Large intestine (tissue), 3 donors: ENCODE measurements at regions not wholly inside any gene's neighbourhood (a gene's known extent, or its start where the extent isn't known, plus 50 kb on each side); places are given as distances from the start of the nearest gene placed in this dataset.

Experiments used
- DNase-seq, 2 donors: peaks; one replicate each; pipeline versions ENCODE4 v3.0.0 to v3.0.0-alpha.2; 2013
- H3K27ac ChIP-seq: one replicate; pipeline ENCODE4 v1.5.1; 2013; ENCODE audit warnings: low read length
- H3K27me3 ChIP-seq: 2 replicates; pipeline ENCODE4 v1.6.1; 2013; ENCODE audit warnings: low read length; ENCODE audit not compliant: control insufficient read depth, insufficient read depth
- H3K36me3 ChIP-seq: 2 replicates; pipeline ENCODE4 v1.6.1; 2013; ENCODE audit warnings: low read length; ENCODE audit not compliant: control insufficient read depth, insufficient read depth
- H3K4me1 ChIP-seq: one replicate; pipeline ENCODE4 v1.6.1; 2013; ENCODE audit warnings: low read length; ENCODE audit not compliant: control insufficient read depth, insufficient read depth
- H3K4me3 ChIP-seq: one replicate; pipeline ENCODE4 v1.5.1; 2013; ENCODE audit warnings: low read length
- H3K9me3 ChIP-seq: one replicate; pipeline ENCODE4 v1.6.1; 2013; ENCODE audit warnings: mild to moderate bottlenecking, low read depth, low read length, moderate library complexity; ENCODE audit not compliant: control insufficient read depth
- WGBS: methylation state at CpG from one replicate; pipeline ENCODE4 v1.1.5; 2013; ENCODE audit warnings: low lambda C conversion rate; ENCODE audit not compliant: insufficient coverage; 5-methylcytosine and 5-hydroxymethylcytosine counted together

DNA sequence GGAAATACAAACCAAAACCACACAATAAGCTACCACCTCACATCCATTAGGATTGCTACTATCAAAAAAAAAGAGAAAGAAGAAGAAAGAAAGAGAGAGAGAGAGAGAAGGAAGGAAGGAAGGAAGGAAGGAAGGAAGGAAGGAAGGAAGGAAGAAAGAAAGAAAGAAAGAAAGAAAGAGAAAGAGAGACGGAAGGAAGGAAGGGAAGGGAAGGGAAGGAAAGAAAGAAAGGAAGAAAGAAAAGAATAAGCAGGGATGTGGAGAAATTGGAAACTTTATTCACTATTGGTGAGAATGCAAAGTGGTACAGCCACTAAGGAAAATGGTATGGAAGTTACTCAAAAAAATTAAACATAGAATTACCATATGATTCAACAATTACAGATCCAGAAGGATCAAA, 159.9 kb downstream of the ID4 start:
- Histone ChIP-seq H3K27ac (no peak overlapping the region), H3K4me3 (no peak overlapping the region), H3K9me3 (no peaks in the 10 kb centered on the region), H3K4me1 (no peaks in the 10 kb centered on the region), H3K27me3 (no peaks in the 10 kb centered on the region), H3K36me3 (no peaks in the 10 kb centered on the region)
- DNase-seq: no peak
- WGBS: 90% methylated on average over 1 of the region's 1 CpG

DNA sequence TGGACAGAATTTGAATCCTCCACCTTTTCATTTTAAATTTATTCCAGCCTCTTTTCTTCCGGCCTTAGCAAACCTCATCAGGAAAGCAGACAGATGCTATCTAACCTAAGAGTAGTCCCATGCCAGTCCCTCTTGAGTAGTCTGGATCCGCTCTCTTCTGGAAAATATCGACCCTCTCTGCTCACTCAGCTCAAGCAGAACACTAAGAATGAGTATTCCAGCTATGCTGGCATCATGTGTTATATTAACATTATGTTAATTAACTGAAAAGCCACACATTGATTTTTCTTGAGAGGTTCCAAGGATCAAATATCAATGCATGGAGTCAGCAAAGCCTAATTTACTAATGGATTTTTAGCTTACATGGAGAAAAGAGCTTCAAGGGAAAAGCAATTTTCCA, 161.4 kb downstream of the ID4 start:
- no CpG with 5 or more reads among the region's 3 CpGs for WGBS
- no peak overlapping the region for H3K4me3 ChIP-seq
- H3K36me3 ChIP-seq: no peaks in the 10 kb centered on the region
- H3K27me3 ChIP-seq: no peaks in the 10 kb centered on the region
- H3K9me3 ChIP-seq: no peaks in the 10 kb centered on the region
- H3K27ac ChIP-seq: no peak overlapping the region
- DNase-seq: no peak
- H3K4me1 ChIP-seq: no peaks in the 10 kb centered on the region

DNA sequence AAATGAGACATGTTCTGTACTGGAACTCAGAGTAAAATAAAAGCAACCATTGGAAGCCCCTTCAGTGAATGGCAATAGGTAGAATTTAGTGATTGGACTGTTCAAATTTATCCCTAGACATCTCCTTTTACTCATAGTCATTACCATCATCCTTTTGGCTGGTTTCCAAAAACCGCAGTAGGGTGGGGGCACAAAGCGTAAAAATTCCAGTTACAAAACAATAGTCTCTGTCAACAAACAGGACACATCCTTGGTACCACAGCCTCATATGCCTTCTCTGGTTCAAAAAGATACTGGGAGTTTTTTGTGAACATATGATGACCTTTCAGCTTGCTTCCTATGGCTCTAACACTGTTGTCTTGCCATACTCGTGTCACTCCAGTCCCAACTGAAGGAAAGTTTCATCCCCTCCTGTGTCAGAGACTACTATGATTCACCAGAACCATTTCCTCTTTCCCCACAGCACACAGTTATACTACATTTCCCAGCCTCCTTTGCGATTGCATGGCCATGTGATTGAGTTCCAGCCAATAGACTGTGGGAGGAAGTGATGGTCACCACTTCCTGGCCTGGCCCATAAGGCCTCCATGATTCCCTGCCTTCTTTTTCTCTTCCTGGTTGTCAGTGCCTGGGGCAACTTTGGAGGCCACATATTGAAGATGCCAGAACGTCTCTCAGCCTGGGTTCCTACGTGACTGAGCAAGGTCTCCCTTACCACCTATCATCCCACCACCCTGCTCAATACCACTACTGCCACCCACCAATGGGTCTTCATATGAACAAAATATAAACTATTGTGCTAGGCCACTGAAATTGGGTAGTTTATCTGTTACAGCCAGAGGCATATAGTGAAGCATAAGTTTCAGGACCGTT, 162.4 kb downstream of the ID4 start:
- no peak for DNase-seq
- Histone ChIP-seq H3K9me3 (no peaks in the 10 kb centered on the region), H3K4me1 (no peaks in the 10 kb centered on the region), H3K27me3 (no peaks in the 10 kb centered on the region), H3K4me3 (no peak overlapping the region), H3K27ac (no peak overlapping the region), H3K36me3 (no peaks in the 10 kb centered on the region)
- 82% methylated on average over 4 of the region's 7 CpGs for WGBS

DNA sequence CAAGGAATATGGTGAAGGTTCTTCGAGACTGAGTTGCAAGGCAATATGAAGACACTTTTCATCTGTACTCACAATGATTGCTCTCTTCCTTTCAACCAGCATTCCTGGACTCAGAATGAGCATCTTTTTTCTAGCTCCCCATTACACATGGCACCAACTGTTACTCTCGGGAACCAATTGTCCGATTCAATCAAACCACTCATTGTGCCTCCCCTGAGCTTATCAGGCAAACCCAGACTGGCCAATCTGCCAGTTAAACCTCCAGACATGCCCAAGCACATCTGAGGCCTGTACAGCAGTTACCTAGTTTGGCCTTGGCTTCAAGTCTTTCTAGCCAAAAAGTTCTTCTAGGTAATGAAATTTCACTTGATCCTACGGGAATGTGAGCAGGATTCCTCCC, 164.1 kb downstream of the ID4 start:
- no peak for DNase-seq
- WGBS: no CpG with 5 or more reads among the region's 4 CpGs
- H3K4me1 ChIP-seq: no peaks in the 10 kb centered on the region
- no peaks in the 10 kb centered on the region for H3K27me3 ChIP-seq
- H3K9me3 ChIP-seq: no peaks in the 10 kb centered on the region
- H3K4me3 ChIP-seq: no peak overlapping the region
- H3K36me3 ChIP-seq: no peaks in the 10 kb centered on the region
- no peak overlapping the region for H3K27ac ChIP-seq

DNA sequence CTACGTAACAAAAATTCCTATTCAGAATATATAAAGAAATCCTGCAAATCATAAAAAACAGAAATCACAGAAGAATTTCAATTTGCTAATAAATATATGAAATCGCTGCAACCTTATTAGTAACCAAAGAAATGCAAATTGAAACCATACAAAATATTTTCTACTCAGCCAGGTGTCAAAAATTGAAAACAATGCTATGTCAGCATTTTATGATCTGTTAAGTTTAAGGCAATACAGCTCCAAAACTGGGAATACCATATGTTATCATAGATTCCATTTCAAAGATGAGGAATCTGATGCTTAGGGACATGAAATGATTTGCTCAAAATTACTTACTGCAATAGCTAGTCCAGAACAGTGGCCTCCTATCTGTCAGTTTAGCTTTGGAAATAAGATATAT, 168.9 kb downstream of the ID4 start:
- Histone ChIP-seq H3K36me3 (no peaks in the 10 kb centered on the region), H3K4me3 (no peak overlapping the region), H3K4me1 (no peaks in the 10 kb centered on the region), H3K27me3 (peaks cover 3% of the 10 kb centered on the region), H3K27ac (no peak overlapping the region), H3K9me3 (no peaks in the 10 kb centered on the region)
- DNase-seq: no peak
- WGBS: 94% methylated on average over 2 of the region's 2 CpGs

DNA sequence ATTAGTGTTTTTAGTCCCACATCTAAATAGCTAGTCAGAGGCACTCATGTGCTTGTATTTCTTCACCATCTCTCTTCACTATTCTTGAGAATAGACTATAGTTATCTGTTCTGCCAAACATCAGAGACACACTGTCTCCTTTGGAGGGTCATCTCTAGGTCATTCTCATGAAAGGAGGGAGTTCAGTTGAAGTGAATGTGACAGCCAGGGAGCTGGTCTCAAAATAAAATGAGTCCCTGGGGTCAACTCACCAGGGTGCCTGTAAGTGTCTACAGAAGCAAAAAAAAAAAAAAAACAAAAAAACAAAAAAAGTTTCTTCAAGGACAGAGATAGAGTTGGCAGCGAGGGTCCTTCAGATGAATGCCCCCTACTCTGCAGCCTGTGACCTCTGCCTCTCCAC, 171.0 kb downstream of the ID4 start:
- no peak for DNase-seq
- Histone ChIP-seq H3K4me3 (no peak overlapping the region), H3K4me1 (no peaks in the 10 kb centered on the region), H3K27ac (no peak overlapping the region), H3K27me3 (peaks cover 3% of the 10 kb centered on the region), H3K9me3 (no peaks in the 10 kb centered on the region), H3K36me3 (no peaks in the 10 kb centered on the region)
- no CpG with 5 or more reads among the region's 1 CpG for WGBS

DNA sequence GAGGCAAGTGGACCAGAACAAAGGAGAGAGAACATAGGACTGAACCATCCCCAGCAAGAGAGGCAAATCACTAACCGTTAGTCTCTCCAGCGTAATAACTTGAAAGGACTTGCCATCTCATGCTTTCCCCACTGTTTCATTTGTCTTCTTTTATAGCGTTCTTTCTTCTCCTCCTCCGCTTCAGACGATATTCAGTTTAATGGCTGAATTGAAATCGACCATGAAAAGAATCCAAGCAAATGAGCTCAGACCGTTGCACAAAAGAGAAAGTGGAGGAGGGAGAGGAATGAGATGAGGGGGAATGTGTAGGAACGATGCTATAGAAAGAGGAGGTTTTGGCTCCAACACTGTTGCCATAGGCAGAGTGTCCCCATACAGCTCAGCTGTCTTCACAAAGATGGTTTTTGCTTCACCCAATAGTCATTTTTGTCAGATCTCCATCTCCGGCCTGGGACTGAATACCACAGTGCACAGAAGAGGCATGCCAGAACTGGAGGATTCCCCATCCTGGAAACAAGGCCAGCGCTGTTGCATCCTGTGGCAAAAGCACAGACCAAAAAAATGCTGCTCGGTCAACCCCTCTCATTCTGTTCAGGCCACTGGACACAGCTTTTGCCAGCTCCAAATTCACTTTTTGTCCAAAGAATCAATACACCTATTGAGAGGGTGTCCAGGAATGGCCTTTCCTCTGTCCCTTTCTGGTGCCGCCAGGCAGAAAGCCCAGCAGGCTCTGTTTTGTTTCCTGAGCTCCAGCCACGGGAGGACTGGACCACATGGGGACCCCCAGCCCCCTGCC, 176.1 kb downstream of the ID4 start:
- no peak overlapping the region for H3K27ac ChIP-seq
- no peak for DNase-seq
- peaks cover 3% of the 10 kb centered on the region for H3K27me3 ChIP-seq
- H3K4me1 ChIP-seq: no peaks in the 10 kb centered on the region
- H3K4me3 ChIP-seq: no peak overlapping the region
- H3K36me3 ChIP-seq: no peaks in the 10 kb centered on the region
- 92% methylated on average over 5 of the region's 13 CpGs for WGBS
- no peaks in the 10 kb centered on the region for H3K9me3 ChIP-seq

DNA sequence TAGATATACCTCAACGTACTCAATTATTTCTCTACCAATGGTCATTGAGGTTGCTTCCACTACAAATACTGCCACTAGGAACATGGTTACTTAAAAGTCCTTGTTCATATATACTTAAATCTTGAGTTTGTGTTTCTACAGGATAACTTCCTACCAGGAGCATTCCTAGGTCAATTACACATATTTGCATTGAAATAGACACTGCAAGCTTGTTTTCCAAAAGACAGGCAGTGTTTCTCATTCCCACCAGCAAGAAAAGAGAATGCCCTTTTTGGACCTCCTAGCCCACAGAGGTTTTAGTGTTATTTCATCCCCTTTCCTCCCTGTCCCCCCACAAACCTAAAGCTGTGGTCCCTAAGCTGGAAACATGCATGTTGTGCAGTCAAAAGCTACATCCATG, 177.3 kb downstream of the ID4 start:
- H3K27ac ChIP-seq: no peak overlapping the region
- peaks cover 3% of the 10 kb centered on the region for H3K27me3 ChIP-seq
- 86% methylated on average over 1 of the region's 1 CpG for WGBS
- H3K4me1 ChIP-seq: no peaks in the 10 kb centered on the region
- H3K9me3 ChIP-seq: no peaks in the 10 kb centered on the region
- H3K4me3 ChIP-seq: no peak overlapping the region
- no peaks in the 10 kb centered on the region for H3K36me3 ChIP-seq
- DNase-seq: no peak

DNA sequence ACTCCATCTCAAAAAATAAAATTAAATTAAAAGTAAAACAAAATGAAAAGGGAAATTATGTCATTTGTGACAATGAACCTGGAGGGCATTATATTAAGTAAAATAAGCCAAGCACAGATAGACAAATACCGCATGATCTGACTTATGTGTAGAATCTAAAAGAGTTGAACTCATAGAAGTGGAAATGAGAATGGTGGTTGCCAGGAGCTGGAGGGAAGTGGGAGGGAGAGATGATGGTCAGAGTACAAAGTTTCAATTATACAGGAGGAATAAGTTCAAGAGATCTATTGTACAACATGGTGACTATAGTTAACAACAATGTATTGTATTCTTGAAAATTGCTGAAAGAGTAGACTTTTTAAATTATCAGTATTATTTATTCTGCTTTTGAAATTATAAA, 183.4 kb downstream of the ID4 start:
- Histone ChIP-seq H3K36me3 (no peaks in the 10 kb centered on the region), H3K4me3 (no peak overlapping the region), H3K4me1 (no peaks in the 10 kb centered on the region), H3K9me3 (no peaks in the 10 kb centered on the region), H3K27ac (no peak overlapping the region), H3K27me3 (no peaks in the 10 kb centered on the region)
- WGBS: no CpG with 5 or more reads among the region's 1 CpG
- DNase-seq: no peak

DNA sequence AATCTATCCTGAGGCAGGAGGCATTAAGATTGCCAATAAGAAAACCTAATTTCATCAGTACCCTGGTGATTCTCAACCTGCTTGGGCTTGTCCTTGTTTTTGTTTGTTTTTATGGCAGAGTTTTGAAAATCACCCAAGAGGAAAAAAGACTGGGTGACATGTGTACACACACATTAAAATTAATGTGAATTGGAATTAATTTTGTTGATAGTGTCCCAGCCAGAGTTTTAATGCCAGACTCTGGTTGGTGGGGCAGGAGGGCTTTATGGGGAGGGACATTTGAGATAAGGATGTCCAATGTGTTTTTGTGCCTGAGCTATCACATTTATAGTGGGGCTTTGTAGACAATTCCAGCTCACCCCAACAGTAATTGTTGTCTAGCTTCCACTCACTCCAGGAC, 184.6 kb downstream of the ID4 start:
- Histone ChIP-seq H3K36me3 (no peaks in the 10 kb centered on the region), H3K27ac (no peak overlapping the region), H3K9me3 (no peaks in the 10 kb centered on the region), H3K27me3 (no peaks in the 10 kb centered on the region), H3K4me3 (no peak overlapping the region), H3K4me1 (no peaks in the 10 kb centered on the region)
- DNase-seq: no peak
